ENCODE measurements at regions not wholly inside any gene's neighbourhood (a gene's known extent, or its start where the extent isn't known, plus 50 kb on each side); places are given as distances from the start of the nearest gene placed in this dataset.

DNA sequence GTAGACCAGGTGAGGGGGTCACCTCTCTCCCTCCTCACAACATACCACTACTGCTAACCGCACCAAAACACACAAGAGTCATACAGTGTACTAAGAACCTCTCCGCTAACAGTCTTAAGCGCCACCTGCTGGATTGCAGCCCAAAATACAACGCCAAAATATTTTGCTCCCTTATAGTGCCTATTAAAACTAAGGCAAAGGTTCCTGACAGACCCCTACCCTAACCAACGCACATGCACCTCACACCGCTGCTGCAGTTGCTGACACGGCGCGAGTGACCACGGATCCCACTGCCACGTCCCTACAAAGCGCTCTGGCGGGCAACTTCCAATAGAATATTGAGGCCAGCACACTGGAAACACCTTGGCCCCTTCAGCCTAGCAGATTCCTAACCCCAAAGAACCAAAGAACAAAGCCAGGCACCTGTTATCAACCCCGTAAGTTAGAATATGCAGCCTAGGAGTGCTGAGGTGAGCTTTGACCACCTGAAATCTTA, 563.6 kb upstream of the SEMA3D start:
- TF ChIP-seq, protein P1, sequence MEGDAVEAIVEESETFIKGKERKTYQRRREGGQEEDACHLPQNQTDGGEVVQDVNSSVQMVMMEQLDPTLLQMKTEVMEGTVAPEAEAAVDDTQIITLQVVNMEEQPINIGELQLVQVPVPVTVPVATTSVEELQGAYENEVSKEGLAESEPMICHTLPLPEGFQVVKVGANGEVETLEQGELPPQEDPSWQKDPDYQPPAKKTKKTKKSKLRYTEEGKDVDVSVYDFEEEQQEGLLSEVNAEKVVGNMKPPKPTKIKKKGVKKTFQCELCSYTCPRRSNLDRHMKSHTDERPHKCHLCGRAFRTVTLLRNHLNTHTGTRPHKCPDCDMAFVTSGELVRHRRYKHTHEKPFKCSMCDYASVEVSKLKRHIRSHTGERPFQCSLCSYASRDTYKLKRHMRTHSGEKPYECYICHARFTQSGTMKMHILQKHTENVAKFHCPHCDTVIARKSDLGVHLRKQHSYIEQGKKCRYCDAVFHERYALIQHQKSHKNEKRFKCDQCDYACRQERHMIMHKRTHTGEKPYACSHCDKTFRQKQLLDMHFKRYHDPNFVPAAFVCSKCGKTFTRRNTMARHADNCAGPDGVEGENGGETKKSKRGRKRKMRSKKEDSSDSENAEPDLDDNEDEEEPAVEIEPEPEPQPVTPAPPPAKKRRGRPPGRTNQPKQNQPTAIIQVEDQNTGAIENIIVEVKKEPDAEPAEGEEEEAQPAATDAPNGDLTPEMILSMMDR (IDR thresholded peaks at IDR 0.05; ENCODE audit: unreplicated experiment) = peak; percentile 75
- Mint-ChIP-seq H3K27ac (ENCODE audit: low read depth, unreplicated experiment) (no peak overlapping the region), H3K9me3 (ENCODE audit: unreplicated experiment) (peaks cover 8% of the 10 kb centered on the region), H3K36me3 (ENCODE audit: insufficient read depth, unreplicated experiment) (no peaks in the 10 kb centered on the region), H3K27me3 (ENCODE audit: insufficient read depth, unreplicated experiment) (peaks cover 72% of the 10 kb centered on the region), H3K4me3 (ENCODE audit: unreplicated experiment) (no peak overlapping the region), H3K4me1 (ENCODE audit: insufficient read depth, unreplicated experiment) (no peaks in the 10 kb centered on the region)
- POLR2A ChIA-PET = no interaction called here
- BruUV-seq (replicated peaks) = no TSS peak
- peak; percentile 53 for DNase-seq (ENCODE audit: unreplicated experiment)
- intact Hi-C loops (cut with micrococcal nuclease) = loop anchor here (2.0 to 10.0 kb wide), 3 partner anchors 196 to 556 kb away; no protein-coding TSS in a partner anchor
- CTCF ChIA-PET = interaction anchor here (0.6 to 2.6 kb wide), 18 partner anchors 11 to 719 kb away, joined by 3 to 19 read pairs (median 4); no protein-coding TSS in a partner anchor

DNA sequence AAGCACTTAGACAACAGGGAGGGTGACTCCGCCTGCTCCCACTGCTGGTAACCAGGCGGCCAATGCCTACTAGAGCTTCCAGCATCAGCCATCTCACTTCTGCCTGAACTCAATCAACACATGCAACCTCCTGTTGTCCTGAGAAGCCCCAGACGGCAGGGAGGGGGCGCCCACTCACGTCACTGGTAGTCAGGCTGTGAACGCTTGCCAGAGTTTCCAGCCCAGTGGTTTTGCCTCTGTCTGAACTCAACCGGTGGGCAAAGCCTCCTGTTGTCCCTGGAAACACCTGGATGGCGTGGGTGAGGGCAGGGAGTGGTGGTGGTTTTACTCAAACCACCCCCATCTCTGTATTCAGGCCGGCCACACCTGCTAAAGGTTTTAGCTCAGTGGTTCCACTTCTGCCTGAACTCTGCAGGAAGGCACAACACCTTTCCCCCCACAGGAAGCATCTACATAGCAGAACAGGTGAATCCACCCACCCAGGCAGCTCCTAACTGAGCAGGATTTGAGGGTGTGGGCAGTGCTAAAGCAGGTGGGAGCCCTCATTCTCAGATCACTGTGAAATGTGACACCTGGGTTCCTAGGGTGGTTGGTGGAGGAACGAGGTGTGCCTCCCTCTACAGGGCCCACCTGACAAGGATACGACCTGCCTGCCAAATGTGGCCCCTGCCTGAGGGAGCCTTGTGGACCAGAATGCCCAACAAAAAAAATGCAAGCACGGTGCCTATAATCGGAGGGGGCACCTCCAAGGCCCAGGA, 563.0 kb upstream of the SEMA3D start:
- ChIA-PET CTCF (interaction anchor here (0.6 to 2.6 kb wide), 30 partner anchors 9 to 712 kb away, joined by 3 to 19 read pairs (median 4); no protein-coding TSS in a partner anchor), POLR2A (interaction anchor here (0.7 kb wide), 1 partner anchor 402 kb away, joined by 3 read pairs; no protein-coding TSS in a partner anchor)
- Mint-ChIP-seq H3K36me3 (ENCODE audit: insufficient read depth, unreplicated experiment) (no peaks in the 10 kb centered on the region), H3K27me3 (ENCODE audit: insufficient read depth, unreplicated experiment) (peaks cover 66% of the 10 kb centered on the region), H3K4me1 (ENCODE audit: insufficient read depth, unreplicated experiment) (no peaks in the 10 kb centered on the region), H3K4me3 (ENCODE audit: unreplicated experiment) (no peak overlapping the region), H3K27ac (ENCODE audit: low read depth, unreplicated experiment) (no peak overlapping the region), H3K9me3 (ENCODE audit: unreplicated experiment) (peaks cover 1% of the 10 kb centered on the region)
- intact Hi-C loops (cut with micrococcal nuclease) = loop anchor here (2.0 to 10.0 kb wide), 4 partner anchors 195 to 709 kb away; no protein-coding TSS in a partner anchor
- no TSS peak for BruUV-seq (replicated peaks)
- no peak for DNase-seq (ENCODE audit: unreplicated experiment)
- TF ChIP-seq, protein P1 (IDR thresholded peaks at IDR 0.05; ENCODE audit: unreplicated experiment) = no peak

DNA sequence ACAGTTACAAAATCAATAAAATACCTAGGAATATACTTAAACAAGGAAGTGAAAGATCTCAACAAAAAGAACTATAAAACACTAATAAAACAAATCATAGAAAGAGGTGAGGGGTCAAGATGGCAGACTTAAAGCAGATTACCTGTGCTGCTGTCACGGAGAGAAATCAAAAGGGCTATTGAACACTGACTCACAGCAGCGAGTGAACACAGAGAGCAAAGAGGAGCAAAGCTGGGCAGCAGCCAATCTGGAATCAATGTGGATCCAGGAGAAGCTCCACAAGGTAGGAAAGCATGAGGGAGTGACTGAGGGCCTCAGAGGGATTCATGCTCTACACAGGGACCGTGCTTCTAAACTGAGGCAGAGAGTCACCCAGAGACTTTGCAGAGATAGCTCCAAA, 562.0 kb upstream of the SEMA3D start:
- POLR2A ChIA-PET = no interaction called here
- no peak for DNase-seq (ENCODE audit: unreplicated experiment)
- H3K27ac Mint-ChIP-seq (ENCODE audit: low read depth, unreplicated experiment) = no peak overlapping the region
- no peaks in the 10 kb centered on the region for H3K4me1 Mint-ChIP-seq (ENCODE audit: insufficient read depth, unreplicated experiment)
- CTCF ChIA-PET = interaction anchor here (0.6 to 2.6 kb wide), 17 partner anchors 10 to 711 kb away, joined by 3 to 19 read pairs (median 5); no protein-coding TSS in a partner anchor
- no peaks in the 10 kb centered on the region for H3K9me3 Mint-ChIP-seq (ENCODE audit: unreplicated experiment)
- intact Hi-C loops (cut with micrococcal nuclease) = loop anchor here (2.0 kb wide), 1 partner anchor 708 kb away; no protein-coding TSS in a partner anchor
- H3K27me3 Mint-ChIP-seq (ENCODE audit: insufficient read depth, unreplicated experiment) = peaks cover 55% of the 10 kb centered on the region
- TF ChIP-seq, protein P1 (IDR thresholded peaks at IDR 0.05; ENCODE audit: unreplicated experiment) = no peak
- BruUV-seq (replicated peaks) = no TSS peak
- no peak overlapping the region for H3K4me3 Mint-ChIP-seq (ENCODE audit: unreplicated experiment)
- no peaks in the 10 kb centered on the region for H3K36me3 Mint-ChIP-seq (ENCODE audit: insufficient read depth, unreplicated experiment)

DNA sequence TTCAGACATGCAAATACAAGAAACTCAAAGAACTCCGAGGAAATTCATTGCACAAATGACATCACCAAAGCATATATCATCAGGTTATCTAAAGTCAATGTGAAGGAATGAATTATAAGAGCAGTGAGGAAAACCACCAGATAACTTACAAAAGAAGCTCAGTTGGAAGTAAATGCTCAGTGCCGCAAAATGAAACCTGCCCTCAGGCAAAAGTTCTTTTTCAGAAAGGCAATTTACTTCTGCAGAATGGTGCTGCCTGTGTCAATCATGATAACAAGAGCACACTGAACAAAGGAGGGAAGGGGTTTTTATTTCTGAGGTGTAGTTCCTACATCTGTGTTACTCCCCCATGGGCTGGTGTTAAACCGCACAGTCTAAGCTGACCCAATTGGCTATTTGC, 550.6 kb upstream of the SEMA3D start:
- DNase-seq (ENCODE audit: unreplicated experiment) = no peak
- Mint-ChIP-seq H3K27ac (ENCODE audit: low read depth, unreplicated experiment) (no peak overlapping the region), H3K4me1 (ENCODE audit: insufficient read depth, unreplicated experiment) (no peaks in the 10 kb centered on the region), H3K4me3 (ENCODE audit: unreplicated experiment) (no peak overlapping the region), H3K27me3 (ENCODE audit: insufficient read depth, unreplicated experiment) (no peaks in the 10 kb centered on the region), H3K9me3 (ENCODE audit: unreplicated experiment) (peaks cover 20% of the 10 kb centered on the region), H3K36me3 (ENCODE audit: insufficient read depth, unreplicated experiment) (peaks cover 6% of the 10 kb centered on the region)
- ChIA-PET POLR2A (no interaction called here), CTCF (no interaction called here)
- intact Hi-C loops (cut with micrococcal nuclease) = no loop called here
- BruUV-seq (replicated peaks) = no TSS peak
- TF ChIP-seq, protein P1 (IDR thresholded peaks at IDR 0.05; ENCODE audit: unreplicated experiment) = no peak

Measured in MCF 10A (cell line).